ENCODE measurements at regions not wholly inside any gene's neighbourhood (a gene's known extent, or its start where the extent isn't known, plus 50 kb on each side); places are given as distances from the start of the nearest gene placed in this dataset.

GRCh38 chr2:45320956-45321355 is 290.1 kb downstream of the SRBD1 start:
- TF ChIP-seq EZH2 (IDR thresholded peaks at IDR 0.05) (no peak), POLR2AphosphoS5 (IDR thresholded peaks at IDR 0.05; ENCODE audit: borderline replicate concordance, low read depth, low read length) (no peak), FOXP2 (optimal IDR thresholded peaks at IDR 0.05; ENCODE audit: control extremely low read depth, extremely low read length, insufficient read depth) (no peak)
